ENCODE measurements at regions not wholly inside any gene's neighbourhood (a gene's known extent, or its start where the extent isn't known, plus 50 kb on each side); places are given as distances from the start of the nearest gene placed in this dataset.
"Not testable (repeated sequence)": the region's sequence is repeated elsewhere in the genome, so short reads cannot be mapped to it uniquely, and the experiment has no call there.

DNA sequence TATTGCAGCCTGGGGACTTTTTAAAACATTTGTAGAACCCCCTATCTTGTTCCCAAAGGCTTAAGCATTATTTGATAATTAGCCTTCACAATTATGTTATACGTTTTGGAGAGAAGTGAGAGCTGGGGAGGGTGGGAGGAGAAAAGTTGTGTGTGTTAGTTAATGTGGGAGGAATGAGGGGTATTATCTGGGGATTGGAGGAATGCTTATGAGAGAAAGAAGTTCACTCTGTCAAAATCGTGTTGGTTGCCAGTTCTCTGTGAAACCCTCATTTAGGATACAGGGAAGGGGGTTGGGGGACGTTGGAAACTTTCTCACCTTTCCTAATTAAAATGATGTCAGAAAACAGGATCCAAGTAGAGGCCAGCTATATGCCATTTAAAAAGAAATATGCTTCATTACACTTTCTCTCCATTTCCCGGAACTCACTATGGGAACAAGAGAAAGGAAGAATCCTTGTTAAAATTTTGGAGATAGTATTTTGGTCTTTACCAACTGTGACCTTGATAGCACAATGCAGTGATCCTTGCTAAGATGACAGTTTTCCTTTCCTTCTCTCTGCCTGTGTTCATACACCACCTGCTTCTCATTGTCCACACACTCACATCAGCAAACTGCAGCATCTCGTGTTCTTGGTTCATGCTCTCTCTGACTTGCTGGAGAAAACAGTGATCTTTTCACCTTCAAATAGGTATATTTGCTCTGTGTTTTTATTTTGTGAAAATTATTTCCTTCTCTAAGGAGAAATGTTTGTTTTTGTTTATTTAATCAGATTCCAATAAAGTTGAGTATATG is 336.7 kb upstream of the CLINT1 start:
- no peaks in the 10 kb centered on the region for H3K4me1 ChIP-seq
- no peak for TF ChIP-seq POLR2A (IDR thresholded peaks at IDR 0.05)
- TF ChIP-seq, protein P1, sequence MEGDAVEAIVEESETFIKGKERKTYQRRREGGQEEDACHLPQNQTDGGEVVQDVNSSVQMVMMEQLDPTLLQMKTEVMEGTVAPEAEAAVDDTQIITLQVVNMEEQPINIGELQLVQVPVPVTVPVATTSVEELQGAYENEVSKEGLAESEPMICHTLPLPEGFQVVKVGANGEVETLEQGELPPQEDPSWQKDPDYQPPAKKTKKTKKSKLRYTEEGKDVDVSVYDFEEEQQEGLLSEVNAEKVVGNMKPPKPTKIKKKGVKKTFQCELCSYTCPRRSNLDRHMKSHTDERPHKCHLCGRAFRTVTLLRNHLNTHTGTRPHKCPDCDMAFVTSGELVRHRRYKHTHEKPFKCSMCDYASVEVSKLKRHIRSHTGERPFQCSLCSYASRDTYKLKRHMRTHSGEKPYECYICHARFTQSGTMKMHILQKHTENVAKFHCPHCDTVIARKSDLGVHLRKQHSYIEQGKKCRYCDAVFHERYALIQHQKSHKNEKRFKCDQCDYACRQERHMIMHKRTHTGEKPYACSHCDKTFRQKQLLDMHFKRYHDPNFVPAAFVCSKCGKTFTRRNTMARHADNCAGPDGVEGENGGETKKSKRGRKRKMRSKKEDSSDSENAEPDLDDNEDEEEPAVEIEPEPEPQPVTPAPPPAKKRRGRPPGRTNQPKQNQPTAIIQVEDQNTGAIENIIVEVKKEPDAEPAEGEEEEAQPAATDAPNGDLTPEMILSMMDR (IDR thresholded peaks at IDR 0.05 in 4 of 5, conservative IDR thresholded peaks at IDR 0.05 in 1 of 5) = no peak
- no peak for DNase-seq
- no peaks in the 10 kb centered on the region for H3K9me3 ChIP-seq
- no peak overlapping the region for H3K27ac ChIP-seq
- H3K36me3 ChIP-seq = no peaks in the 10 kb centered on the region
- ATAC-seq = no peak
- no peak overlapping the region for H3K4me3 ChIP-seq
- intact Hi-C loops (cut with DNase I; ENCODE audit: low total_unique reads) (no loop called here), in situ Hi-C loops (cut with MboI; ENCODE audit: low sequenced_read_pairs in 4 of 4) (no loop called here)
- H3K27me3 ChIP-seq = no peaks in the 10 kb centered on the region

DNA sequence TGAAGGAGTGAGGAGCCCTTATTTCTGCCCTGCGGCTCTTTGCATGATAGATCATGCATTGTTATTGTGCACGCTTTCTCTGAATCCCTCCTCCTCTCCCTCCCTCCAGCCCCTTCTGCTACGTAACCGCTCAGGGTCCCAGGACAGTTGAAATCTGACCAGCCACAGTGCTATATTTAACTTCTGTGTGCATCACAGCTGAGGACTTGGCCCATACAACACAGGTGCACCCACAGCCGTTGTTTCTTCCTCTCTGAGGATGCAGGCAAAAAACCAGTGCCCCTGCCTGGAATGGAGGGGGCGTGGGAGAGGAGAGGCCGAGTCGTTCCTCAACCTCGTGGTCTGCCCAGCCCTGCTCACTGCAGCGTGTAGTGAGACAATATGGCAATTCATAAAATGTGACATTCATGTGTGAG is 335.6 kb upstream of the CLINT1 start:
- ATAC-seq (no peak), DNase-seq (no peak)
- Histone ChIP-seq H3K36me3 (no peaks in the 10 kb centered on the region), H3K4me1 (no peaks in the 10 kb centered on the region), H3K27me3 (no peaks in the 10 kb centered on the region), H3K27ac (no peak overlapping the region), H3K9me3 (no peaks in the 10 kb centered on the region), H3K4me3 (no peak overlapping the region)
- intact Hi-C loops (cut with DNase I; ENCODE audit: low total_unique reads) = no loop called here
- TF ChIP-seq, protein P1 (IDR thresholded peaks at IDR 0.05 in 4 of 5, conservative IDR thresholded peaks at IDR 0.05 in 1 of 5) = no peak
- no peak for TF ChIP-seq POLR2A (IDR thresholded peaks at IDR 0.05)
- in situ Hi-C loops (cut with MboI; ENCODE audit: low sequenced_read_pairs in 4 of 4) = no loop called here

DNA sequence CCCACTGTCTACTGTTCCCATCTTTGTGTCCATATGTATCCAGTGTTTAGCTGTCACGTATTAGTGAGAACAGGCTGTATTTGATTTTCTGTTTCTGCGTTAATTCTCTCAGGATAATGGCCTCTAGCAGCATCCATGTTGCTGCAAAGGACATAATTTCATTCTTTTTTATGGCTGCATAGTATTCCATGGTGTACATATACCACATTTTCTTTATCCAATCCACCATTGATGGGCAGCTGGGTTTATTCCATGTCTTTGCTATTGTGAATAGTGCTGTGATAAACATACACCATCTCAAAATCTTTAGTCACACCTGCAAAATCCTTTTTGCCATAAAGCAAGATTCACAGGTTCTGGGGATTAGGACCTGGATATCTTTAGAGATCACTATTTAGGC is 334.4 kb upstream of the CLINT1 start:
- intact Hi-C loops (cut with DNase I; ENCODE audit: low total_unique reads); H3K27ac ChIP-seq; H3K4me1 ChIP-seq; H3K27me3 ChIP-seq; in situ Hi-C loops (cut with MboI; ENCODE audit: low sequenced_read_pairs in 4 of 4); DNase-seq; H3K9me3 ChIP-seq; H3K36me3 ChIP-seq; ATAC-seq; H3K4me3 ChIP-seq: not testable (repeated sequence)

DNA sequence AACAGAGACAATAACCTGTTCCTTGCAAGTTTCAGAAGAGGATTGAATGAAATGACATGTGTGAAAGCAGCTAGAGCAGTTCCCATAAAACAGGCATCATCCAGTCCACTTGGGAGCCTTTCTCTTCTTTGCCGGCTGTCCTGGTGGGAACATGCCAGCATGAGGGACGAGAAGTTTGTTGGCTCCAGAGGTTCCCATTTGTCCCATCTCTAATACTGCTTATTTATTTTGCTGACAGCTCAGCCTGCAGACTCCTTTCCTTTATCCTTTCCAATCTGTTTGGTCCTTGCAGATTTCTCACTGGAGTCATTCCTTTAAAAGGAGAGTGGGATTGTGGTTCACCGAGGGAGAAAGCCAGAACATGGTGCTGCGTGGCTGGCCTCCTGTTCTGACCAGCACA is 321.5 kb upstream of the CLINT1 start:
- no peaks in the 10 kb centered on the region for H3K9me3 ChIP-seq
- H3K4me3 ChIP-seq = no peak overlapping the region
- TF ChIP-seq POLR2A (IDR thresholded peaks at IDR 0.05) = no peak
- TF ChIP-seq, protein P1 (IDR thresholded peaks at IDR 0.05 in 4 of 5, conservative IDR thresholded peaks at IDR 0.05 in 1 of 5) = no peak
- H3K36me3 ChIP-seq = no peaks in the 10 kb centered on the region
- no peak for ATAC-seq
- intact Hi-C loops (cut with DNase I; ENCODE audit: low total_unique reads) = no loop called here
- H3K4me1 ChIP-seq = no peaks in the 10 kb centered on the region
- H3K27me3 ChIP-seq = no peaks in the 10 kb centered on the region
- H3K27ac ChIP-seq = no peak overlapping the region
- DNase-seq = no peak
- in situ Hi-C loops (cut with MboI; ENCODE audit: low sequenced_read_pairs in 4 of 4) = no loop called here

DNA sequence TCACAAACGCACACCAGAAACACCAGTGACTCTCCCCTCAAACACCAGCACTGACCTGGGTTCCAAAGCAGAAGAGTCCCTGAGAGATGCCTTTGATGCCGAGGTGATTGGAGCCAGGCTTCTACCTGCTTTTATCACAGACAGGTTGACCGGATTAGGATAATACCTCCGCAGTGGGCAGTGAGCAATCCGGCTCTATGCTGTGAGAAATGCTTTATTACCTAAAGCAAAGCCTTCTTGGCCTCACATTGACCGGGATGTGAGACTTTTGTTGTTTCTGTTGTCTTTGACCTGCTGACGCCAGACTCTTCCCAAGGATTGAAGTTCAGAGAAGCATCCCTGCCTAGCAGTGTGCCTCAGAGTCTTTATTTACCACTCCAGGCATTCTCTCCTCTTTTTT is 320.3 kb upstream of the CLINT1 start:
- in situ Hi-C loops (cut with MboI; ENCODE audit: low sequenced_read_pairs in 4 of 4) (loop anchor here (10.0 kb wide), 2 partner anchors 516 to 926 kb away; no protein-coding TSS in a partner anchor), intact Hi-C loops (cut with DNase I; ENCODE audit: low total_unique reads) (loop anchor here (5.0 kb wide), 1 partner anchor 518 kb away; no protein-coding TSS in a partner anchor)
- Histone ChIP-seq H3K36me3 (no peaks in the 10 kb centered on the region), H3K4me3 (no peak overlapping the region), H3K4me1 (no peaks in the 10 kb centered on the region), H3K27me3 (no peaks in the 10 kb centered on the region), H3K9me3 (no peaks in the 10 kb centered on the region), H3K27ac (no peak overlapping the region)
- no peak for ATAC-seq
- no peak for DNase-seq
- TF ChIP-seq, protein P1 (IDR thresholded peaks at IDR 0.05 in 4 of 5, conservative IDR thresholded peaks at IDR 0.05 in 1 of 5) = no peak
- TF ChIP-seq POLR2A (IDR thresholded peaks at IDR 0.05) = no peak

All from gastrocnemius medialis (tissue), 4 donors.